GM23248 (cell line): ENCODE measurements at regions not wholly inside any gene's neighbourhood (a gene's known extent, or its start where the extent isn't known, plus 50 kb on each side); places are given as distances from the start of the nearest gene placed in this dataset.
"Not testable (repeated sequence)": the region's sequence is repeated elsewhere in the genome, so short reads cannot be mapped to it uniquely, and the experiment has no call there.

ENCODE experiments used
- EZH2 ChIP-seq: fragments of 200-600 bp; sonication (generic); IDR thresholded peaks from 2 replicates; pipeline ENCODE4 v1.6.1; 2018; ENCODE audit warnings: antibody characterized with exemption, mild to moderate bottlenecking; ENCODE audit not compliant: insufficient read depth, poor library complexity, severe bottlenecking
- EZH2phosphoT487 ChIP-seq: fragments of 200-600 bp; sonication (generic); IDR thresholded peaks from 2 replicates; pipeline ENCODE4 v1.6.1; 2018; ENCODE audit warnings: antibody characterized with exemption, moderate library complexity, mild to moderate bottlenecking, low read depth; ENCODE audit not compliant: insufficient read depth

DNA sequence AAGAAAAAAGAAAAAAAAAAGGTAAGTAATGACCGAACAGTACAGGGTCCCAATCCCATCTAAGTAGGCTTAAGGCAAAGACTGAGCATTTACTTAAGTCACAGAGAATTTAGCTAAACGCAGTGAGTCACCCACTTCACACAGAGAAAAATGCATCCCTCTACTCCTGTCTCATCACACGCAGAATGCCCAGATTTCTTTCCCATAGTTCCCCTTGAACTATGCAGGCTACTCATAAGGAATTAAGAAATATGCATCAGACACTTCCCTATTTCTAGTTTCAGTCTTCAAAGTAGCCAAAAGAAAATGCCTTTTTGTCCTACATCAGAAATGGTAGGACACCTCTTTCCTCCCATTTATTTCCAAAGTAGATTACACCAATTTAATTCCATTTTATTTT lies 162.8 kb downstream of the IGLL1 start:
- TF ChIP-seq EZH2, EZH2phosphoT487: not testable (repeated sequence)
